Naive thymus-derived CD4-positive, alpha-beta T cell (primary cell): ENCODE measurements at regions not wholly inside any gene's neighbourhood (a gene's known extent, or its start where the extent isn't known, plus 50 kb on each side); places are given as distances from the start of the nearest gene placed in this dataset.
"Not testable (repeated sequence)": the region's sequence is repeated elsewhere in the genome, so short reads cannot be mapped to it uniquely, and the experiment has no call there.

ENCODE experiments used
- ATAC-seq: fragments of 150-1000 bp; cut with Tn5 transposase; 2 replicates; pipeline ENCODE4 v1.10.0; 2021; ENCODE audit warnings: mild to moderate bottlenecking, moderate library complexity
- CTCF ChIA-PET: fragments of 350-600 bp; sonication (Branson Sonifier 250); formaldehyde crosslinking; loops from one replicate; lab custom pipeline; 2021; ENCODE audit warnings: antibody characterized with exemption; lab: Charles Lee
- POLR2A ChIA-PET: fragments of 350-600 bp; sonication (Branson Sonifier 250); formaldehyde crosslinking; loops from one replicate; lab custom pipeline; 2021; ENCODE audit warnings: antibody characterized with exemption, inconsistent platforms; lab: Charles Lee
- DNase-seq, 9 donors: peaks; one replicate each; pipeline versions ENCODE4 v3.0.0 to v3.0.0-alpha.2; 2020 to 2022; ENCODE audit warnings: mixed read lengths in 1 of 9
- H3K27ac ChIP-seq: one replicate; pipeline ENCODE4 v1.7.0; 2013; ENCODE audit warnings: mild to moderate bottlenecking, low read depth, low read length, moderate library complexity
- H3K27me3 ChIP-seq, 2 donors: one replicate each; pipeline ENCODE4 v1.7.0; 2013; ENCODE audit warnings: low read length in 2 of 2, mild to moderate bottlenecking in 2 of 2, moderate library complexity in 2 of 2; ENCODE audit not compliant: control insufficient read depth in 2 of 2, insufficient read depth in 2 of 2
- H3K36me3 ChIP-seq, 3 experiments: 1 replicate in 2 of 3; 2 replicates in 1 of 3; pipeline ENCODE4 v1.7.0; 2013; ENCODE audit warnings: low read length in 3 of 3, mild to moderate bottlenecking in 3 of 3, moderate library complexity in 1 of 3; ENCODE audit not compliant: insufficient read depth in 3 of 3, control insufficient read depth in 2 of 3
- H3K4me1 ChIP-seq, 2 donors: one replicate each; pipeline ENCODE4 v1.7.0; 2013; ENCODE audit warnings: low read length in 2 of 2, mild to moderate bottlenecking in 2 of 2, moderate library complexity in 1 of 2; ENCODE audit not compliant: control insufficient read depth in 2 of 2, insufficient read depth in 2 of 2
- H3K4me3 ChIP-seq: 2 replicates; pipeline ENCODE4 v1.7.0; 2013; ENCODE audit warnings: mild to moderate bottlenecking, low read length
- H3K9me3 ChIP-seq, 3 experiments: 1 replicate in 2 of 3; 2 replicates in 1 of 3; pipeline ENCODE4 v1.7.0; 2013; ENCODE audit warnings: low read length in 3 of 3; ENCODE audit not compliant: control insufficient read depth in 2 of 3
- H3K27ac Mint-ChIP-seq, 9 donors: one replicate each; pipeline ENCODE4 v1.8.0; 2020 to 2022; ENCODE audit warnings: mixed read lengths in 9 of 9, mild to moderate bottlenecking in 8 of 9, moderate library complexity in 5 of 9, inconsistent platforms in 2 of 9
- H3K27me3 Mint-ChIP-seq, 5 donors: one replicate each; pipeline ENCODE4 v1.8.0; 2021 to 2022; ENCODE audit warnings: mixed read lengths in 5 of 5, mild to moderate bottlenecking in 1 of 5
- H3K36me3 Mint-ChIP-seq, 5 donors: one replicate each; pipeline ENCODE4 v1.8.0; 2020 to 2022; ENCODE audit warnings: mixed read lengths in 5 of 5, mild to moderate bottlenecking in 3 of 5, inconsistent platforms in 1 of 5
- H3K4me1 Mint-ChIP-seq, 7 donors: one replicate each; pipeline ENCODE4 v1.8.0; 2020 to 2022; ENCODE audit warnings: mixed read lengths in 7 of 7, mild to moderate bottlenecking in 3 of 7, inconsistent platforms in 1 of 7
- H3K4me3 Mint-ChIP-seq, 10 donors: one replicate each; pipeline ENCODE4 v1.8.0; 2020 to 2022; ENCODE audit warnings: mild to moderate bottlenecking in 10 of 10, mixed read lengths in 10 of 10, moderate library complexity in 6 of 10, inconsistent platforms in 2 of 10
- H3K9me3 Mint-ChIP-seq, 11 donors: one replicate each; pipeline ENCODE4 v1.8.0; 2020 to 2022; ENCODE audit warnings: mixed read lengths in 11 of 11, mild to moderate bottlenecking in 4 of 11, inconsistent platforms in 1 of 11, moderate library complexity in 1 of 11
- intact Hi-C, 2 donors: fragments of 100-400 bp; cut with micrococcal nuclease; formaldehyde crosslinking; loops; one replicate each; pipeline ENCODE4 v1.15.1; 2023

DNA sequence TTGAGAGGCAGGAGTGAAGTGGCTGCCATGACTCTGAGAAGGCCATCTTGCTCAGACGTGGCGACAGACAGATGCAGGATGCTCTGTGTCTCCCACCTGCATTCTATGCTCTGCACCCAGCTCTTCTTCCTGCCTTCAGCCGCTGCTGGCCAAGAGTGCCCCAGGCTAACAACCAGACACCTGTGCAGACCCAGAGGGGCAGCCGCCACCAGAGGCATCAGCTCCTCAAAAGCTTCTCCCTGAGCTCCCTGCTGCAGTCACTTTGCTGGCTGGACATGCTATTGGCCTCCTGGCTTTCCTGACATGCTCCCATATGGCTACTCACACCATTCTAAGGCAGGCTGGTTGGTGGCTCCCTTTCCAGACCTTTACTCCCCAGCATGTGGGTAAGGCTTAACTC lies 70.6 kb upstream of the GRB10 start:
- Mint-ChIP-seq H3K9me3 (peaks cover 0 to 4% (median 0%) of the 10 kb centered on the region in 11 donors), H3K27me3 (peaks cover 0 to 13% (median 4%) of the 10 kb centered on the region in 5 donors), H3K27ac (no peak overlapping the region), H3K4me1 (peaks cover 0 to 5% (median 0%) of the 10 kb centered on the region in 7 donors), H3K36me3 (no peaks in the 10 kb centered on the region), H3K4me3 (no peak overlapping the region)
- no peak for ATAC-seq
- no peak overlapping the region for H3K4me3 ChIP-seq
- ChIA-PET CTCF (no interaction called here), POLR2A (no interaction called here)
- H3K27ac ChIP-seq: no peak overlapping the region
- H3K27me3 ChIP-seq: no peaks in the 10 kb centered on the region
- no peaks in the 10 kb centered on the region for H3K9me3 ChIP-seq
- H3K4me1 ChIP-seq: no peaks in the 10 kb centered on the region
- DNase-seq: no peak
- H3K36me3 ChIP-seq: no peaks in the 10 kb centered on the region
- intact Hi-C loops: no loop called here

DNA sequence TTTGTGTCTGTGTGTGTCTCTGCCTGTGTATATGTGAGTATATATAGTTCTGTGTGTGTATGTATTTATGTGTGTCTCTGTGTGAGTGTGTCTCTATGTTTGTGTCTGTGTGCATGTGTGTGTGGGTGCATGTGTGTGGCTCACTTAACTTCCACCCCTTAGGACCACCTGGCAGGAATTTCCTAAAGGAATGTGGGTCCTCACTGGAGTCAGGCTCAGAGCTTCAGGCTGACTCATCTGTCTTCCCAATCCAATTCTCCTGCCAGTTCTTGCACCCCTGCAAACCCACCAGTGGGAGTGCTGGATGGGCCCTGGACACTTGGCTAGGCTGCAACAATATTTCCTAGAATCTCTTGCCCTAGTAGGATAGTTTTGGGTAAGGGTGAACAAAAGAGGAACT lies 70.2 kb upstream of the GRB10 start:
- H3K9me3 ChIP-seq: no peaks in the 10 kb centered on the region
- H3K9me3 Mint-ChIP-seq: peaks cover 0 to 4% (median 0%) of the 10 kb centered on the region in 11 donors
- no peaks in the 10 kb centered on the region for H3K36me3 ChIP-seq
- DNase-seq (no peak), ATAC-seq (no peak)
- intact Hi-C loops: no loop called here
- H3K4me1 ChIP-seq: no peaks in the 10 kb centered on the region
- no peaks in the 10 kb centered on the region for H3K36me3 Mint-ChIP-seq
- no peak overlapping the region for H3K27ac Mint-ChIP-seq
- H3K27me3 ChIP-seq: no peaks in the 10 kb centered on the region
- no peak overlapping the region for H3K27ac ChIP-seq
- ChIA-PET CTCF (no interaction called here), POLR2A (no interaction called here)
- no peak overlapping the region for H3K4me3 Mint-ChIP-seq
- peaks cover 0 to 5% (median 0%) of the 10 kb centered on the region in 7 donors for H3K4me1 Mint-ChIP-seq
- H3K27me3 Mint-ChIP-seq: peaks cover 0 to 13% (median 4%) of the 10 kb centered on the region in 5 donors
- H3K4me3 ChIP-seq: no peak overlapping the region

DNA sequence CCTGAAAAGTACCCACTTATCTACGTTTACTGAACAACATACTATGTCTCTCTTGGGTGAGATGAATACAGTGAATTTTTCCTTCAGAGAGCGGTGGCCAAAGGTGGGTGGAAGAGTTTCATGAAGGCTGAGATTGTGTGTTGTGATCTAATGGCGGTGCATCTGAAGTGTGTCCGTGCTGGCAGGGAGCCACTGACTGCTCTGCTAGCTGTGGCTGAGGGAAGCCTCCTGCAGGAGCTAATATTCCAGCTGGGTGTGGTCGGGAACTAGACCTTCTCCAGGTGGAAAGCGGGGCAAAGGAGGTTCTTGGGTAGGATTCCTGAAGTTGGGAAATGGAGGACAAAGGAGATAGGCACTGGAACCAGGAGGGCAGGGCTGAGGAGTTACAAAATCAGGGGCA lies 69.2 kb upstream of the GRB10 start:
- no peaks in the 10 kb centered on the region for H3K36me3 ChIP-seq
- H3K9me3 ChIP-seq: no peaks in the 10 kb centered on the region
- H3K27ac ChIP-seq: no peak overlapping the region
- Mint-ChIP-seq H3K27ac (no peak overlapping the region), H3K9me3 (peaks cover 0 to 4% (median 0%) of the 10 kb centered on the region in 11 donors), H3K36me3 (no peaks in the 10 kb centered on the region), H3K27me3 (peaks cover 0 to 13% (median 7%) of the 10 kb centered on the region in 5 donors), H3K4me3 (no peak overlapping the region), H3K4me1 (peaks cover 0 to 5% (median 0%) of the 10 kb centered on the region in 7 donors)
- ChIA-PET CTCF (no interaction called here), POLR2A (no interaction called here)
- no peaks in the 10 kb centered on the region for H3K27me3 ChIP-seq
- ATAC-seq: no peak
- H3K4me1 ChIP-seq: no peaks in the 10 kb centered on the region
- no peak for DNase-seq
- H3K4me3 ChIP-seq: no peak overlapping the region
- intact Hi-C loops: no loop called here

DNA sequence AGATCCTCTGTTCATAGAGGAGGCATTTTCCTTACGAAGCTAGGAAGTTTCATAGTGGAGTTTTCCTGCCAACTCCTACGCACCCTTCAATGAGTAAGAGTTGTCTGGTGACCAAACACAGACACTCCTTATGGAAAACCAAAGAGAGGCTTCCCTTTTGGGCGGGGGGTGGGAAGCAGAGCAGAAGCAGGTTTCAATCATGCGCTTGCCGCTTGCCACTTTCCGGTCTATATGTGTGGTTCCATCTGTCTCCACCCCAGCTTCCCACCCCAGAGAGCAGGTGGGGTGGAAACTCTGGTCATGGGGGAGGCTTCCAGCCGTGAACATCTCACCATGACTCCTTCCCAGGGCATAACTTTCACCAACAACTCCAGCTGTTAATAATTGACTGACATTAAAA lies 68.8 kb upstream of the GRB10 start:
- Mint-ChIP-seq H3K9me3 (peaks cover 0 to 4% (median 0%) of the 10 kb centered on the region in 11 donors), H3K4me3 (no peak overlapping the region), H3K27me3 (peaks cover 0 to 13% (median 8%) of the 10 kb centered on the region in 5 donors), H3K4me1 (peaks cover 0 to 5% (median 0%) of the 10 kb centered on the region in 7 donors), H3K27ac (no peak overlapping the region), H3K36me3 (no peaks in the 10 kb centered on the region)
- Histone ChIP-seq H3K27ac (no peak overlapping the region), H3K36me3 (no peaks in the 10 kb centered on the region), H3K27me3 (no peaks in the 10 kb centered on the region), H3K4me3 (no peak overlapping the region), H3K9me3 (no peaks in the 10 kb centered on the region), H3K4me1 (no peaks in the 10 kb centered on the region)
- DNase-seq: no peak
- ATAC-seq: no peak
- intact Hi-C loops: no loop called here
- ChIA-PET CTCF (no interaction called here), POLR2A (interaction anchor here (0.6 kb wide), 1 partner anchor 783 kb away, joined by 4 read pairs; no protein-coding TSS in a partner anchor)

DNA sequence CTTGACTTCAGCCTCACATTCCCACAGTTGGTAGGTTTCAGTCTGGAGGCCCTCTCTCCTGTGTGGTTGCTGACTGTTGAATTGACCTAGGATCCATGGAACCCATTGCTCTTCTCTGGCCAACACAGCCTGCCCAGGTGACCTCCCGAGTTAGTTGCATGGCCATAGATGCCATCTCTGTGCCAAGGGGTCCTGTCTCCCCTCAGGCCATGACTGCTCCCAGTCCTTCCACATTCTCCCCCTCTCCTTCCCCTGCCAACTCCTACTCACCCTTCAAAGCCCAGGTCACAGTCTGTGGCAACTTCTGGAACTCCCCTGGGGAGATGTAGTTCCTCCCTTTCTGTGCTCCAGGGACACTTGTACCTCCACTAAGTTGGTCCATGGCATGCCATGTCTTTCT lies 67.3 kb upstream of the GRB10 start:
- intact Hi-C loops: no loop called here
- no peaks in the 10 kb centered on the region for H3K36me3 Mint-ChIP-seq
- Histone ChIP-seq H3K36me3 (no peaks in the 10 kb centered on the region), H3K4me3 (no peak overlapping the region), H3K27me3 (no peaks in the 10 kb centered on the region), H3K9me3 (no peaks in the 10 kb centered on the region), H3K27ac (no peak overlapping the region), H3K4me1 (no peaks in the 10 kb centered on the region)
- ChIA-PET POLR2A (no interaction called here), CTCF (no interaction called here)
- H3K4me3 Mint-ChIP-seq: no peak overlapping the region
- H3K4me1 Mint-ChIP-seq: peaks cover 0 to 5% (median 0%) of the 10 kb centered on the region in 7 donors
- H3K27ac Mint-ChIP-seq: no peak overlapping the region
- DNase-seq (no peak), ATAC-seq (no peak)
- H3K9me3 Mint-ChIP-seq: peaks cover 0 to 12% (median 6%) of the 10 kb centered on the region in 11 donors
- peaks cover 0 to 13% (median 8%) of the 10 kb centered on the region in 5 donors for H3K27me3 Mint-ChIP-seq

DNA sequence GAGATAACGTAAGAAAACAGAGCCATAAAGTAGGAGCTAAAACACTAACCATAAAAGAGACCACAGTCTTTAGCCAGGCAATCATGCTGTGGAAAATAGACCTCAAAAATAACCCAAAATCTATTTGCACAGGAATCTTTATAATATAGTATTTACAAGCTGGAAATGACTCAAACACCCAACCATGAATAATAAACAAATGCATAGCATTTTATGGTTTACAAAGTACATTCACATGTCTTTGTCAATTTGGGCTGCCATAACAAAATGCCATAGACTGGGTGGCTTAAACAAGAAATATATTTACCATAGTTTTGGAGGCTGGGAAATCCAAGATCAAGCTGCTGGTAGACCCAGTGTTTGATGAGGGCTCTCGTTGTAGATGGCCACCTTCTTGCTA lies 65.5 kb upstream of the GRB10 start:
- CTCF ChIA-PET: no interaction called here
- peaks cover 0 to 18% (median 10%) of the 10 kb centered on the region in 5 donors for H3K27me3 Mint-ChIP-seq
- DNase-seq: no peak

DNA sequence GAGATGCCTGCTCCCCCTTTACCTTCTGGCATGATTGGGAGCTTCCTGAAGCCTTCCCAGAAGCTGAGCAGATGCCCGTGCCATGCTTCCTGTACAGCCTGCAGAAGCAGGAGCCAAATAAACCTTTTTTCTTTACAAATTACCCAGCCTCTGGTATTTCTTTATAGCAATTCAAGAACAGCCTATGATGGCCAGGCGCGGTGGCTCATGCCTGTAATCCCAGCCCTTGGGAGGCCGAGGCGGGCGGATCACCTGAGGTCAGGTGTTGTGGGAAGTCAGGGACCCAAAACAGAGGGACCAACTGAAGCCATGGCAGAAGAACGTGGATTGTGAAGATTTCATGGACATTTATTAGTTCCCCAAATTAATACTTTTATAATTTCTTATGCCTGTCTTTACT lies 62.2 kb upstream of the GRB10 start:
- H3K4me3 Mint-ChIP-seq, intact Hi-C loops, H3K27me3 ChIP-seq, H3K4me3 ChIP-seq, H3K4me1 ChIP-seq, H3K27ac Mint-ChIP-seq, CTCF ChIA-PET, POLR2A ChIA-PET, H3K36me3 Mint-ChIP-seq, DNase-seq, H3K27ac ChIP-seq, ATAC-seq, H3K4me1 Mint-ChIP-seq, H3K36me3 ChIP-seq, H3K9me3 ChIP-seq: not testable (repeated sequence)
- H3K27me3 Mint-ChIP-seq: peaks cover 8 to 27% (median 20%) of the 10 kb centered on the region in 5 donors
- peaks cover 0 to 22% (median 6%) of the 10 kb centered on the region in 11 donors for H3K9me3 Mint-ChIP-seq

More for the DNA sequence above, 65.5 kb upstream of the GRB10 start:
- Histone ChIP-seq H3K9me3 (no peaks in the 10 kb centered on the region), H3K27ac (no peak overlapping the region), H3K4me1 (no peaks in the 10 kb centered on the region), H3K4me3 (no peak overlapping the region), H3K36me3 (no peaks in the 10 kb centered on the region), H3K27me3 (no peaks in the 10 kb centered on the region)
- no peak overlapping the region for H3K27ac Mint-ChIP-seq
- H3K9me3 Mint-ChIP-seq: peaks cover 0 to 18% (median 6%) of the 10 kb centered on the region in 11 donors
- no peak for ATAC-seq
- H3K36me3 Mint-ChIP-seq: no peaks in the 10 kb centered on the region
- intact Hi-C loops: no loop called here
- POLR2A ChIA-PET: no interaction called here
- no peaks in the 10 kb centered on the region for H3K4me1 Mint-ChIP-seq
- H3K4me3 Mint-ChIP-seq: no peak overlapping the region
